NCI-H345 treated with DMSO at 0.1 percent for 48 hours (cell line): ENCODE measurements at regions not wholly inside any gene's neighbourhood (a gene's known extent, or its start where the extent isn't known, plus 50 kb on each side); places are given as distances from the start of the nearest gene placed in this dataset.
"Not testable (repeated sequence)": the region's sequence is repeated elsewhere in the genome, so short reads cannot be mapped to it uniquely, and the experiment has no call there.

ENCODE experiments used
- DNase-seq: peaks from one replicate; lab custom pipeline; 2025; ENCODE audit not compliant: unreplicated experiment; lab: John Stamatoyannopoulos, UW

GRCh38 chr14:41096131-41096530 is 510.5 kb upstream of the LRFN5 start:
- no peak for DNase-seq

GRCh38 chr14:41087056-41087455 is 519.6 kb upstream of the LRFN5 start:
- no peak for DNase-seq

- DNase-seq: no peak
These were observed 533.1 kb upstream of the LRFN5 start for GRCh38 chr14:41073544-41073943.

- DNase-seq: no peak
These were observed 533.9 kb upstream of the LRFN5 start for GRCh38 chr14:41072776-41073175.

GRCh38 chr14:41071351-41071750 is 535.3 kb upstream of the LRFN5 start:
- DNase-seq: no peak

- DNase-seq: no peak
These were observed 543.9 kb upstream of the LRFN5 start for GRCh38 chr14:41062826-41063225.

- DNase-seq: no peak
These were observed 551.1 kb upstream of the LRFN5 start for GRCh38 chr14:41055589-41055988.

- no peak for DNase-seq
These were observed 554.9 kb upstream of the LRFN5 start for GRCh38 chr14:41051801-41052200.

- no peak for DNase-seq
These were observed 558.9 kb upstream of the LRFN5 start for GRCh38 chr14:41047763-41048162.

- DNase-seq: no peak
These were observed 569.3 kb upstream of the LRFN5 start for GRCh38 chr14:41037388-41037787.

- no peak for DNase-seq
These were observed 571.7 kb upstream of the LRFN5 start for GRCh38 chr14:41034969-41035368.

- DNase-seq: no peak
These were observed 583.7 kb upstream of the LRFN5 start for GRCh38 chr14:41022932-41023331.

GRCh38 chr14:41016213-41016612 is 590.5 kb upstream of the LRFN5 start:
- DNase-seq: no peak

GRCh38 chr14:41000350-41000749 is 606.3 kb upstream of the LRFN5 start:
- no peak for DNase-seq

GRCh38 chr14:40989260-40989659 is 617.4 kb upstream of the LRFN5 start:
- no peak for DNase-seq

- no peak for DNase-seq
These were observed 619.2 kb upstream of the LRFN5 start for GRCh38 chr14:40987481-40987880.

- no peak for DNase-seq
These were observed 620.0 kb upstream of the LRFN5 start for GRCh38 chr14:40986655-40987054.

- no peak for DNase-seq
These were observed 621.1 kb upstream of the LRFN5 start for GRCh38 chr14:40985584-40985983.

GRCh38 chr14:40983604-40984003 is 623.1 kb upstream of the LRFN5 start:
- DNase-seq: no peak

GRCh38 chr14:40981247-40981646 is 625.4 kb upstream of the LRFN5 start:
- DNase-seq: no peak

- not testable (repeated sequence) for DNase-seq
These were observed 646.4 kb upstream of the LRFN5 start for GRCh38 chr14:40960257-40960656.

GRCh38 chr14:40955131-40955505 is 651.6 kb upstream of the LRFN5 start:
- DNase-seq: no peak

GRCh38 chr14:40954448-40955130 is 652.1 kb upstream of the LRFN5 start:
- DNase-seq: not testable (repeated sequence)
